H7 (cell line): ENCODE measurements at regions not wholly inside any gene's neighbourhood (a gene's known extent, or its start where the extent isn't known, plus 50 kb on each side); places are given as distances from the start of the nearest gene placed in this dataset.

Experiments
- DNase-seq: peaks from one replicate; pipeline ENCODE4 v3.0.0; 2012
- H3K27me3 ChIP-seq: 2 replicates; pipeline ENCODE4 v1.6.0; 2011; ENCODE audit warnings: mild to moderate bottlenecking, low read length; ENCODE audit not compliant: control insufficient read depth, insufficient read depth
- H3K36me3 ChIP-seq: replicated peaks from 2 replicates; pipeline ENCODE4 v1.5.1; 2011; ENCODE audit warnings: low read length; ENCODE audit not compliant: control insufficient read depth, insufficient read depth
- H3K4me3 ChIP-seq: 2 replicates; pipeline ENCODE4 v1.5.1; 2011; ENCODE audit warnings: low read depth, mild to moderate bottlenecking, control low read depth, low read length, moderate library complexity; ENCODE audit not compliant: insufficient read depth

GRCh38 chr11:81886406-81887075 is 847.1 kb downstream of the FAM181B start:
- Histone ChIP-seq H3K4me3 (no peak overlapping the region), H3K27me3 (no peaks in the 10 kb centered on the region), H3K36me3 (no peaks in the 10 kb centered on the region)
- no peak for DNase-seq

GRCh38 chr11:81874635-81875034 is 859.0 kb downstream of the FAM181B start:
- H3K4me3 ChIP-seq, result no peak overlapping the region
- no peaks in the 10 kb centered on the region for H3K27me3 ChIP-seq
- H3K36me3 ChIP-seq, result no peaks in the 10 kb centered on the region
- no peak for DNase-seq

GRCh38 chr11:81870815-81871214 is 862.8 kb downstream of the FAM181B start:
- Histone ChIP-seq H3K36me3 (no peaks in the 10 kb centered on the region), H3K4me3 (no peak overlapping the region), H3K27me3 (no peaks in the 10 kb centered on the region)
- no peak for DNase-seq

GRCh38 chr11:81870066-81870412 is 863.6 kb downstream of the FAM181B start:
- H3K36me3 ChIP-seq, result no peaks in the 10 kb centered on the region
- no peak for DNase-seq
- H3K27me3 ChIP-seq, result no peaks in the 10 kb centered on the region
- no peak overlapping the region for H3K4me3 ChIP-seq

- Histone ChIP-seq H3K27me3 (no peaks in the 10 kb centered on the region), H3K4me3 (no peak overlapping the region), H3K36me3 (no peaks in the 10 kb centered on the region)
- DNase-seq, result no peak
These were observed 864.2 kb downstream of the FAM181B start for GRCh38 chr11:81869351-81870065.

GRCh38 chr11:81866896-81867295 is 866.8 kb downstream of the FAM181B start:
- Histone ChIP-seq H3K4me3 (no peak overlapping the region), H3K27me3 (no peaks in the 10 kb centered on the region), H3K36me3 (no peaks in the 10 kb centered on the region)
- no peak for DNase-seq

GRCh38 chr11:81857386-81857785 is 876.3 kb downstream of the FAM181B start:
- Histone ChIP-seq H3K4me3 (no peak overlapping the region), H3K36me3 (no peaks in the 10 kb centered on the region), H3K27me3 (no peaks in the 10 kb centered on the region)
- DNase-seq, result no peak

GRCh38 chr11:81853791-81854190 is 879.9 kb downstream of the FAM181B start:
- no peaks in the 10 kb centered on the region for H3K27me3 ChIP-seq
- no peak overlapping the region for H3K4me3 ChIP-seq
- no peaks in the 10 kb centered on the region for H3K36me3 ChIP-seq
- no peak for DNase-seq

- DNase-seq, result no peak
- Histone ChIP-seq H3K27me3 (no peaks in the 10 kb centered on the region), H3K36me3 (no peaks in the 10 kb centered on the region), H3K4me3 (no peak overlapping the region)
These were observed 880.8 kb downstream of the FAM181B start for GRCh38 chr11:81852896-81853295.

GRCh38 chr11:81840380-81840779 is 893.3 kb downstream of the FAM181B start:
- H3K27me3 ChIP-seq, result no peaks in the 10 kb centered on the region
- no peak for DNase-seq
- H3K36me3 ChIP-seq, result no peaks in the 10 kb centered on the region
- H3K4me3 ChIP-seq, result no peak overlapping the region

GRCh38 chr11:81839976-81840375 is 893.7 kb downstream of the FAM181B start:
- H3K4me3 ChIP-seq, result no peak overlapping the region
- H3K36me3 ChIP-seq, result no peaks in the 10 kb centered on the region
- no peaks in the 10 kb centered on the region for H3K27me3 ChIP-seq
- DNase-seq, result no peak

GRCh38 chr11:81839016-81839415 is 894.6 kb downstream of the FAM181B start:
- H3K36me3 ChIP-seq, result no peaks in the 10 kb centered on the region
- H3K4me3 ChIP-seq, result no peak overlapping the region
- DNase-seq, result peak; percentile 1
- no peaks in the 10 kb centered on the region for H3K27me3 ChIP-seq

GRCh38 chr11:81829976-81830375 is 903.7 kb downstream of the FAM181B start:
- Histone ChIP-seq H3K4me3 (no peak overlapping the region), H3K36me3 (no peaks in the 10 kb centered on the region), H3K27me3 (no peaks in the 10 kb centered on the region)
- no peak for DNase-seq

- H3K4me3 ChIP-seq, result no peak overlapping the region
- H3K36me3 ChIP-seq, result no peaks in the 10 kb centered on the region
- DNase-seq, result no peak
- no peaks in the 10 kb centered on the region for H3K27me3 ChIP-seq
These were observed 908.3 kb downstream of the FAM181B start for GRCh38 chr11:81825346-81825745.

- H3K27me3 ChIP-seq, result no peaks in the 10 kb centered on the region
- no peak for DNase-seq
- no peak overlapping the region for H3K4me3 ChIP-seq
- no peaks in the 10 kb centered on the region for H3K36me3 ChIP-seq
These were observed 914.2 kb downstream of the FAM181B start for GRCh38 chr11:81819462-81819861.
